ENCODE measurements at regions not wholly inside any gene's neighbourhood (a gene's known extent, or its start where the extent isn't known, plus 50 kb on each side); places are given as distances from the start of the nearest gene placed in this dataset.

DNA sequence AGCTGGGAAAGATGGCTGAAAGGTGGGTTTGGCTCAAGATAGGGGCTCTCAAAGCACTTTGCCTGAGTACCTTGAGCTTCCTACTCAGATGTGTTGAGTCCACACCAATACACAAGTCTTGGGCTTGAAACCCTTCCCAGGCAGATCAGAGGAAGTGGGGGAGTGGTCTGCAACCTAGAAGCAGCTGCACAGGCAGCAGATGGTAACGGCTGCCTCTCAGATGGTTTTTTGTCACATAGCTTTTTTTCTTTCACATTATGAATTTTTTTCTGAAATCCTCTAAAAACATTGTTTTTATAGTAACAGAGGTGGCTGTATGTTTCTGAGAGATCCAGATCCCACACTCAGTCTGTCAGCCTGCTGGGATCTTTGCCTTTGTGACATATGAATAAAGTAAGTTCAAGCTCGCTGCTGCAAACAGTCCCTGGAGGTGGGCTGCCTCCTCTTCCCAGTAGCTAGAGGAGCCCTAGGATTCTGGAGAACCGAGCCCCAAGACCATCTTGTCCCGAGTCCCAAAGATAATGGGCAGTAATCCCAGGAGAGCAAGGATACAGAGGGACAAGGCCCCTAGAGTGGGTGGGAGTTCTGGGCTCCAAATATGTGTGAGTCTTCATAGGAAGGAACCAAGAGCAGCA is 97.1 kb upstream of the TOP1 start:
- CTCF ChIA-PET: no interaction called here

DNA sequence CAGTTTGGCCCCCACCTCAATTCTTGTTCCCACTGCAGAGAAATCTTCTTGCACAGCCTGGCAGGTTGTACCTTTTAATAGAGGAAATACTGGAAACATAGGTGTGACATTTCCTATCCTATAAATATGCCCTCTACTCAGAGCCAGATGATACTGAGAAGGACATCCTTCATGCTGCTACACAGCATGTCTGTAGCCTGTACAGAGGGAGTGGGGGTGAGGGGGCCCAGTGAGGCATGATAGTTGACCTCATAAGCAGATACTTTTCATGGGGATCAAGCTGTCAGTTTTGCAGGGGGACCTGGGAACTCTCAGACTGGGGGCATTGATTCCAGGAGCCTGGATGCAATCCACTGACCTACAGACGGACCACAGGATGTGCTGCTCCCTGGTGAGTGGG is 96.2 kb upstream of the TOP1 start:
- H2AFZ ChIP-seq (ENCODE audit: low read depth, low read length, poor library complexity, severe bottlenecking): no peak overlapping the region
- RAD21 ChIA-PET (ENCODE audit: low non-redundant PET in 1 of 2, low total read pairs in 2 of 2, uncharacterized antibody in 2 of 2, unreplicated experiment in 2 of 2): no interaction called here
- POLR2A ChIA-PET: no interaction called here
- TF ChIP-seq CEBPB (IDR thresholded peaks at IDR 0.05; ENCODE audit: low read depth) (no peak), CTCF (IDR thresholded peaks at IDR 0.05 in 2 of 3, conservative IDR thresholded peaks at IDR 0.05 in 1 of 3; ENCODE audit: borderline replicate concordance in 1 of 3, insufficient read depth in 1 of 3, low read depth in 2 of 3, low read length in 2 of 3) (no peak), POLR2A (IDR thresholded peaks at IDR 0.05; ENCODE audit: borderline replicate concordance, extremely low read depth, insufficient read depth, insufficient read length) (no peak), SRF (IDR thresholded peaks at IDR 0.05; ENCODE audit: low read depth) (no peak), EZH2phosphoT487 (IDR thresholded peaks at IDR 0.05; ENCODE audit: borderline replicate concordance) (no peak), FOSL1 (IDR thresholded peaks at IDR 0.05; ENCODE audit: low read depth) (no peak), SP1 (IDR thresholded peaks at IDR 0.05; ENCODE audit: low read depth) (no peak), SIN3A (IDR thresholded peaks at IDR 0.05; ENCODE audit: low read depth) (no peak), ZNF274 (IDR thresholded peaks at IDR 0.05; ENCODE audit: low read depth, low read length) (no peak), TCF7L2 (IDR thresholded peaks at IDR 0.05; ENCODE audit: borderline replicate concordance, extremely low read depth, insufficient read depth, insufficient read length) (no peak)
- TF ChIP-seq, protein P1, sequence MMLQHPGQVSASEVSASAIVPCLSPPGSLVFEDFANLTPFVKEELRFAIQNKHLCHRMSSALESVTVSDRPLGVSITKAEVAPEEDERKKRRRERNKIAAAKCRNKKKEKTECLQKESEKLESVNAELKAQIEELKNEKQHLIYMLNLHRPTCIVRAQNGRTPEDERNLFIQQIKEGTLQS (IDR thresholded peaks at IDR 0.05): no peak

More for the DNA sequence above, 97.1 kb upstream of the TOP1 start:
- Histone ChIP-seq H3K9ac (ENCODE audit: low read length) (no peak overlapping the region), H3K36me3 (ENCODE audit: control insufficient read depth in 1 of 2, insufficient read depth in 2 of 2, low read length in 2 of 2) (no peaks in the 10 kb centered on the region), H3K27ac (ENCODE audit: low read depth, low read length) (no peak overlapping the region), H3K27me3 (ENCODE audit: insufficient read depth, low read length) (no peaks in the 10 kb centered on the region), H4K20me1 (ENCODE audit: insufficient read depth) (no peaks in the 10 kb centered on the region), H3K79me2 (ENCODE audit: insufficient read depth, low read length) (no peaks in the 10 kb centered on the region), H3K9me2 (ENCODE audit: insufficient read depth) (no peaks in the 10 kb centered on the region), H2AFZ (ENCODE audit: low read depth, low read length, poor library complexity, severe bottlenecking) (no peak overlapping the region), H3K4me3 (replicated peaks in 1 of 2; ENCODE audit: low read depth in 1 of 2, low read length in 2 of 2) (no peak overlapping the region), H3K9me3 (ENCODE audit: control insufficient read depth in 1 of 2, insufficient read depth in 1 of 2, low read depth in 1 of 2, low read length in 2 of 2) (no peaks in the 10 kb centered on the region), H3K4me2 (ENCODE audit: low read length) (no peak overlapping the region), H3K4me1 (ENCODE audit: control insufficient read depth in 1 of 2, insufficient read depth in 2 of 2, low read length in 2 of 2) (no peaks in the 10 kb centered on the region)
- TF ChIP-seq EZH2 (IDR thresholded peaks at IDR 0.05) (no peak), SP1 (IDR thresholded peaks at IDR 0.05; ENCODE audit: low read depth) (no peak), SRF (IDR thresholded peaks at IDR 0.05; ENCODE audit: low read depth) (no peak), ELF1 (IDR thresholded peaks at IDR 0.05; ENCODE audit: borderline replicate concordance, low read depth) (no peak), SIN3A (IDR thresholded peaks at IDR 0.05; ENCODE audit: low read depth) (no peak), EZH2phosphoT487 (IDR thresholded peaks at IDR 0.05; ENCODE audit: borderline replicate concordance) (no peak), FOSL1 (IDR thresholded peaks at IDR 0.05; ENCODE audit: low read depth) (no peak), YY1 (IDR thresholded peaks at IDR 0.05; ENCODE audit: extremely low read depth, insufficient replicate concordance, low read depth, low read length) (no peak), ZNF274 (IDR thresholded peaks at IDR 0.05; ENCODE audit: low read depth, low read length) (no peak), EGR1 (IDR thresholded peaks at IDR 0.05; ENCODE audit: low read depth) (no peak), CBX3 (IDR thresholded peaks at IDR 0.05; ENCODE audit: low read depth) (no peak)
- TF ChIP-seq, protein P1 (IDR thresholded peaks at IDR 0.05): no peak
- TF ChIP-seq, protein P2, sequence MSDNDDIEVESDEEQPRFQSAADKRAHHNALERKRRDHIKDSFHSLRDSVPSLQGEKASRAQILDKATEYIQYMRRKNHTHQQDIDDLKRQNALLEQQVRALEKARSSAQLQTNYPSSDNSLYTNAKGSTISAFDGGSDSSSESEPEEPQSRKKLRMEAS (IDR thresholded peaks at IDR 0.05): no peak
- ATAC-seq (no peak), DNase-seq (ENCODE audit: low read depth, low spot score) (no peak)
- no TSS peak for BruUV-seq (replicated peaks)
- ChIA-PET POLR2A (no interaction called here), RAD21 (ENCODE audit: low non-redundant PET in 1 of 2, low total read pairs in 2 of 2, uncharacterized antibody in 2 of 2, unreplicated experiment in 2 of 2) (no interaction called here)
- intact Hi-C loops (cut with micrococcal nuclease): no loop called here

More for the DNA sequence above, 96.2 kb upstream of the TOP1 start:
- H3K9me3 ChIP-seq (ENCODE audit: control insufficient read depth in 1 of 2, insufficient read depth in 1 of 2, low read depth in 1 of 2, low read length in 2 of 2): no peaks in the 10 kb centered on the region
- CTCF ChIA-PET: no interaction called here
- H3K27me3 ChIP-seq (ENCODE audit: insufficient read depth, low read length): no peaks in the 10 kb centered on the region
- H3K4me1 ChIP-seq (ENCODE audit: control insufficient read depth in 1 of 2, insufficient read depth in 2 of 2, low read length in 2 of 2): no peaks in the 10 kb centered on the region
- no peak overlapping the region for H3K4me2 ChIP-seq (ENCODE audit: low read length)
- no peak overlapping the region for H3K27ac ChIP-seq (ENCODE audit: low read depth, low read length)
- intact Hi-C loops (cut with micrococcal nuclease): no loop called here
- no peaks in the 10 kb centered on the region for H3K36me3 ChIP-seq (ENCODE audit: control insufficient read depth in 1 of 2, insufficient read depth in 2 of 2, low read length in 2 of 2)
- no peak overlapping the region for H3K4me3 ChIP-seq (replicated peaks in 1 of 2; ENCODE audit: low read depth in 1 of 2, low read length in 2 of 2)
- H4K20me1 ChIP-seq (ENCODE audit: insufficient read depth): no peaks in the 10 kb centered on the region
- DNase-seq (ENCODE audit: low read depth, low spot score) (no peak), ATAC-seq (no peak)
- no peak overlapping the region for H3K9ac ChIP-seq (ENCODE audit: low read length)
- no TSS peak for BruUV-seq (replicated peaks)
- no peaks in the 10 kb centered on the region for H3K9me2 ChIP-seq (ENCODE audit: insufficient read depth)
- no peaks in the 10 kb centered on the region for H3K79me2 ChIP-seq (ENCODE audit: insufficient read depth, low read length)
